ENCODE measurements at regions not wholly inside any gene's neighbourhood (a gene's known extent, or its start where the extent isn't known, plus 50 kb on each side); places are given as distances from the start of the nearest gene placed in this dataset.

DNA sequence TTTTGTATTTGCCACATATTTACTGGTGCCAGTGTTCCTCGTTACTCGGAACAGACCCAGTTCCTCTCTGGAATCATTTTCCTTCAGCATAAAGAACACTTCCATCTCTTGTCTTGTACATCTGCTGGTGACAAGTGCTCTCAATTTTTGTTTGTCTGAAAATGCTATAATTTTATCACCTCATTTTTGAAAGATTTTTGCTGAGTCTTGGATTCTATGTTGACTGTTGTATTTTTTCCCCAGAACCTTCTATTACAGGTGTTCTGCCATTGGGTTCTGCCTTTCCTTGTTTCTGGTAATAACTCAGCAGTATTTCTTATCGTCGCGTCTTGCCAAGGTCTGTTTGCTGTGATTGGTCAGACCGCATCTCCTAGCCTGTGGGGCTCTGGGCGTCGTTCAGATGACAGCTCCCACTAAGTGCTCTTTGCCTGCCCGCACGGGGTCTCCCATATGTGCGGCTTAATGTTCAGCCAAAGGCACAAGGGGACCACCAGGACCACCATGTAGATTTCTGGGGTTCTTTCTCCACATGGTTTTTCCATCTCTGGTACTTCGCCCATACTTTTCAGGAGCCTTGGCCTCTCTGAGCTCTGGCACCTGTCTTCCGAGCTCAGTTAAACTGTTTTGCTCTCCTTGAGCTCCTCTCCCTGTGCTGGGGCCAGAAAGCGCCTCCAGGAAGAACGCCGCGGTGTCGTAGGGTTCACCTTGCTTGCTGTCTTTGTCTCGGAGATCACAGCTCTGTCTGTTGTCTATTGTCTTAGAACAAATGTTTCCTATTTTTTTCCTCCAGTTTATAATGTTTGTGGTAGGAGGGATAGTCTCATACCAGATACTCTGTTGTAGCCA, 80.0 kb downstream of the METRNL start:
- H3K4me1 ChIP-seq = no peaks in the 10 kb centered on the region
- WGBS, 2 donors (ENCODE audit: low coverage in 1 of 2) = 86 to 90% methylated on average over 5 to 19 of the region's 19 CpGs
- no peaks in the 10 kb centered on the region for H3K36me3 ChIP-seq
- H3K9me3 ChIP-seq = no peaks in the 10 kb centered on the region
- no peak for DNase-seq
- intact Hi-C loops (cut with DNase I; ENCODE audit: low total_unique reads) (no loop called here), in situ Hi-C loops (cut with MboI; ENCODE audit: low pct_ligation_motif_present in 1 of 4, low pct_unique_long_range_greater_than_20kb in 1 of 4, low sequenced_read_pairs in 3 of 4) (no loop called here)
- no peak overlapping the region for H3K4me3 ChIP-seq
- peaks cover 13% of the 10 kb centered on the region for H3K27me3 ChIP-seq
- TF ChIP-seq POLR2A (IDR thresholded peaks at IDR 0.05) (no peak), POLR2AphosphoS5 (IDR thresholded peaks at IDR 0.05) (no peak), EP300 (IDR thresholded peaks at IDR 0.05; ENCODE audit: low read depth) (no peak)
- TF ChIP-seq, protein P1, sequence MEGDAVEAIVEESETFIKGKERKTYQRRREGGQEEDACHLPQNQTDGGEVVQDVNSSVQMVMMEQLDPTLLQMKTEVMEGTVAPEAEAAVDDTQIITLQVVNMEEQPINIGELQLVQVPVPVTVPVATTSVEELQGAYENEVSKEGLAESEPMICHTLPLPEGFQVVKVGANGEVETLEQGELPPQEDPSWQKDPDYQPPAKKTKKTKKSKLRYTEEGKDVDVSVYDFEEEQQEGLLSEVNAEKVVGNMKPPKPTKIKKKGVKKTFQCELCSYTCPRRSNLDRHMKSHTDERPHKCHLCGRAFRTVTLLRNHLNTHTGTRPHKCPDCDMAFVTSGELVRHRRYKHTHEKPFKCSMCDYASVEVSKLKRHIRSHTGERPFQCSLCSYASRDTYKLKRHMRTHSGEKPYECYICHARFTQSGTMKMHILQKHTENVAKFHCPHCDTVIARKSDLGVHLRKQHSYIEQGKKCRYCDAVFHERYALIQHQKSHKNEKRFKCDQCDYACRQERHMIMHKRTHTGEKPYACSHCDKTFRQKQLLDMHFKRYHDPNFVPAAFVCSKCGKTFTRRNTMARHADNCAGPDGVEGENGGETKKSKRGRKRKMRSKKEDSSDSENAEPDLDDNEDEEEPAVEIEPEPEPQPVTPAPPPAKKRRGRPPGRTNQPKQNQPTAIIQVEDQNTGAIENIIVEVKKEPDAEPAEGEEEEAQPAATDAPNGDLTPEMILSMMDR (IDR thresholded peaks at IDR 0.05) = no peak
- H3K27ac ChIP-seq = no peak overlapping the region

DNA sequence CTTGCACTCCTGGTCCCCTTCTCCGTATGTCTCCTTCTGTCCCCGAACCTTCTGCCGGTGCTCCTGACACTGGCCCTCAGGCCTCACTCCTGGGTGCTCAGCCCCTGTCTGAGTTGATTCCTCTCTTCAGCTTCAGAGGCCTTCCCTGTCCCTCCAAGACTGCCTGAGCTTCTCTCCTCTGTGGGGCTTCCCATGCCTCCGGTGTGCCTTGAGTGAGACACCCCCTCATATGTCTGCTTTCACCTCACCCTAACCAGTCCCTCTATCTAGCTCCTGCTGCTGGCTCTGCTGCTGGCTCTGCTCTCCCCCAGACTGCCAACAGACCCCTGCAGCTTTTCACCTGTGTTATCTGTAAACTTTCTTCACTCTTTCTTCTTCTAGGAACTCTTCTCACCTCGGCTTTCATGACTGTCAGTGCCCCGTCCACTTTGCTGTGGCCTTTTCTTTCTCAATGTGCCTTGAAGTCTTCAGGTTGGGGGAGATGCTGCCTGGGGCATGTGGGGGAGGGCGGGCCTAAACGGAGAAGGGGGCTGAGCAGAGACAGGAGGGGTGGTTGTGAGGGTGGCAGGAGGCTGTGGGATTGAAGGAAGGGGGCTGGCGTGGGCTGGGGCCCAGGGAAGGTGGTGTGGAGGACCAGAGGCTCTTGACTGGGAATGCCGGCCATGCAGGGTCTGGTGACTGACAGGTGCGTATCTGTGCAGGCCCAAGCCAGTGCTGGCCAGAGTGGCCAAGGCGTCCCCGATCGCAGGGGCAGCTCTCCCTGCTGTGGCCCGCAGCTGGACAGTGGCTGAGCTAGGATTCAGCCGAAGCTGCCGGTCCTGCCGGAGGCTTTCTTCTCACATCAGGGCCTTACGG, 81.3 kb downstream of the METRNL start:
- DNase-seq = no peak
- Histone ChIP-seq H3K27me3 (peaks cover 18% of the 10 kb centered on the region), H3K27ac (no peak overlapping the region), H3K9me3 (no peaks in the 10 kb centered on the region), H3K4me1 (no peaks in the 10 kb centered on the region), H3K4me3 (no peak overlapping the region), H3K36me3 (no peaks in the 10 kb centered on the region)
- WGBS, 2 donors (ENCODE audit: low coverage in 1 of 2) = 84 to 93% methylated on average over 3 to 19 of the region's 19 CpGs
- in situ Hi-C loops (cut with MboI; ENCODE audit: low pct_ligation_motif_present in 1 of 4, low pct_unique_long_range_greater_than_20kb in 1 of 4, low sequenced_read_pairs in 3 of 4) (no loop called here), intact Hi-C loops (cut with DNase I; ENCODE audit: low total_unique reads) (no loop called here)
- TF ChIP-seq POLR2A (IDR thresholded peaks at IDR 0.05) (no peak), EP300 (IDR thresholded peaks at IDR 0.05; ENCODE audit: low read depth) (no peak), POLR2AphosphoS5 (IDR thresholded peaks at IDR 0.05) (no peak)
- TF ChIP-seq, protein P1 (IDR thresholded peaks at IDR 0.05) = no peak

DNA sequence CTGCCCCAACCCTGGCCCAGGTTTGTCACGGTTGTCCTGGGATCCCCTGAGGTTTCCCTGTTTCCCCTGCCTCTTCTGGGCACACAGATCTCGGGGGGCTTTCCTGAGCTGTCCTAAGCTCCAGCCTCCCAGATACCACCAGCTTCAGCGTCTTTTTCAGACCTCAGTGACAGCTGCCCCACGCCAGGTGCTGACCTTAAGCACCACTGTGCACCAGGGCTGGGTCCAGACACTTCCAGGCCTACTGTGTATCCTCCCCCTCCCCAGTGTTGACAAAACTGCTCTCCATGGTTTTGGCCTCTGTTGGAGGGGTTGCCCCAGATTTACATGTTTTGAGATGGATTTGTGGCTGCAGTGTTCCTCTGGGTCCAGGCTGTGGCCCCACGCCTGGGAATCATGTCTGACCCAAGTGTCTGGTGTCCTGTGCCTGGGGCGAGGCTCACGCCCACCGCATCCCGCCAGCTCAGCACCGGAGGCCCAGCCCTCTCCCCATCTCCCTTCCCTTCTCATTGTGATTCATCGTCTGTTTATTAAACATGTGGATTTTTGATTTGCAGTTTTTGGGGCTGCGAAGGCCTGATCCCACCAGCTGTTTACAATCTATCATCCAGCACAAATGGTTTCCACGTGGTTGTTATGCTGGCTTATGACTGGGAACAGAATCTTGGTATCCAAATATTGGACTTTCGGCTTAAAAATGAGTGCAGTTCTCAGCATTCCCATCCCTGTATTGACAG, 82.1 kb downstream of the METRNL start:
- TF ChIP-seq POLR2AphosphoS5 (IDR thresholded peaks at IDR 0.05) (peak; percentile 25 to 61 (median 30)), EP300 (IDR thresholded peaks at IDR 0.05; ENCODE audit: low read depth) (no peak)
- intact Hi-C loops (cut with DNase I; ENCODE audit: low total_unique reads) = no loop called here
- H3K4me3 ChIP-seq = no peak overlapping the region
- H3K27ac ChIP-seq = no peak overlapping the region
- WGBS, 2 donors (ENCODE audit: low coverage in 1 of 2) = 70 to 79% methylated on average over 4 to 14 of the region's 14 CpGs
- no peaks in the 10 kb centered on the region for H3K9me3 ChIP-seq
- in situ Hi-C loops (cut with MboI; ENCODE audit: low pct_ligation_motif_present in 1 of 4, low pct_unique_long_range_greater_than_20kb in 1 of 4, low sequenced_read_pairs in 3 of 4) = no loop called here
- no peaks in the 10 kb centered on the region for H3K36me3 ChIP-seq
- H3K27me3 ChIP-seq = peaks cover 19% of the 10 kb centered on the region
- no peaks in the 10 kb centered on the region for H3K4me1 ChIP-seq
- no peak for DNase-seq

DNA sequence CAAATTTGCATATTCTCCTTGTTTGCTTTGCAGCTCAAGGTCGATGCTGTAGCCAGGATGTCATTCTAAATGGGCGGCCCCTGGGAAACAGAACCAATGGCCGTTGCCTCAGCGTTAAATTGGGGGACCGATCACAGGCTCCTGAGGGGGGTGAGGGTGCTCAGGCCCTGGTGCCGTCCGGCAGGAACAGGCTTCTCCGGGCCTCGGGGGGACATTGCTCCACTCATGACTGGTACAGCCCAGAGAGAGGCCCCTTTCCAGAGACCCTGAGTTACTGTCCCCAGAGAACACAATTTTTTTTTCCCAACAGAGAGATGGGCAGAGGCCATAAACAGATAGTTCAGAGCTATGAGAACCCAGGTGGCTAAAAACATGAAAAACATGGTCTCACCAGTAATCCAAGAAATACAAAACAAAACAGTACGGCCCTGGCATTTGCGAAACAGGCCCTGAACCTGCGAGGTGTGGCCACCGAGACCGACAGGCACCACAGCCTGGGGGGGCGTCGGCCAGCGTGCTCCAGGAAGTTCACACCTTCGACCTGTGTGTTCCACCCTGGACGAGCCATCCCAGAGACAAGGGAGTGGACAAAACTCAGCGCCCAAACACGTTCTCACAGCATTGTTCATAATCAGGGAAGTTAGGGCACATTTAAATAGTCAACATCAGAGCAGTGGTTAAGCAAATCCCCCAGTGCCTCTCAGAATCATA, 82.8 kb downstream of the METRNL start:
- H3K27ac ChIP-seq = no peak overlapping the region
- no peak for DNase-seq
- WGBS, 2 donors (ENCODE audit: low coverage in 1 of 2) = 65 to 71% methylated on average over 9 to 21 of the region's 21 CpGs

More for the DNA sequence above, 82.8 kb downstream of the METRNL start:
- Histone ChIP-seq H3K4me1 (no peaks in the 10 kb centered on the region), H3K36me3 (no peaks in the 10 kb centered on the region), H3K9me3 (no peaks in the 10 kb centered on the region), H3K4me3 (no peak overlapping the region), H3K27me3 (peaks cover 23% of the 10 kb centered on the region)
- in situ Hi-C loops (cut with MboI; ENCODE audit: low pct_ligation_motif_present in 1 of 4, low pct_unique_long_range_greater_than_20kb in 1 of 4, low sequenced_read_pairs in 3 of 4) = no loop called here
- TF ChIP-seq POLR2A (IDR thresholded peaks at IDR 0.05) = no peak
- intact Hi-C loops (cut with DNase I; ENCODE audit: low total_unique reads) = no loop called here
